ENCODE measurements at regions not wholly inside any gene's neighbourhood (a gene's known extent, or its start where the extent isn't known, plus 50 kb on each side); places are given as distances from the start of the nearest gene placed in this dataset.

GRCh38 chr4:55742655-55743202, 76.9 kb upstream of the EXOC1L start:
- Histone ChIP-seq H3K4me1 (ENCODE audit: control insufficient read depth in 2 of 3, insufficient read depth in 2 of 3, low read depth in 1 of 3, low read length in 3 of 3) (no peaks in the 10 kb centered on the region), H3K27ac (ENCODE audit: low read depth in 2 of 2, low read length in 2 of 2) (no peak overlapping the region), H3K9ac (ENCODE audit: low read length in 3 of 3) (no peak overlapping the region), H3K9me3 (ENCODE audit: control insufficient read depth in 2 of 3, insufficient read depth in 1 of 3, low read length in 3 of 3) (no peaks in the 10 kb centered on the region), H3K4me3 (ENCODE audit: low read length in 3 of 3) (no peak overlapping the region), H3K36me3 (ENCODE audit: control insufficient read depth in 2 of 3, insufficient read depth in 3 of 3, low read length in 3 of 3) (no peaks in the 10 kb centered on the region), H3K27me3 (ENCODE audit: control insufficient read depth, insufficient read depth, low read length) (no peaks in the 10 kb centered on the region)
- FAIRE-seq (no peak), DNase-seq (peak in 3 of 5 donors; percentile 22 to 43 (median 26))
- intact Hi-C loops (cut with DNase I): no loop called here
- no peak for TF ChIP-seq CTCF (IDR thresholded peaks at IDR 0.05; ENCODE audit: borderline replicate concordance, extremely low read depth, insufficient read depth)

- Histone ChIP-seq H3K4me1 (ENCODE audit: control insufficient read depth in 2 of 3, insufficient read depth in 2 of 3, low read depth in 1 of 3, low read length in 3 of 3) (no peaks in the 10 kb centered on the region), H3K36me3 (ENCODE audit: control insufficient read depth in 2 of 3, insufficient read depth in 3 of 3, low read length in 3 of 3) (no peaks in the 10 kb centered on the region), H3K9me3 (ENCODE audit: control insufficient read depth in 2 of 3, insufficient read depth in 1 of 3, low read length in 3 of 3) (no peaks in the 10 kb centered on the region), H3K9ac (ENCODE audit: low read length in 3 of 3) (no peak overlapping the region), H3K27ac (ENCODE audit: low read depth in 2 of 2, low read length in 2 of 2) (no peak overlapping the region), H3K4me3 (ENCODE audit: low read length in 3 of 3) (no peak overlapping the region), H3K27me3 (ENCODE audit: control insufficient read depth, insufficient read depth, low read length) (no peaks in the 10 kb centered on the region)
- FAIRE-seq (no peak), DNase-seq (no peak)
- intact Hi-C loops (cut with DNase I): no loop called here
- TF ChIP-seq CTCF (IDR thresholded peaks at IDR 0.05; ENCODE audit: borderline replicate concordance, extremely low read depth, insufficient read depth): no peak
These were observed 75.2 kb upstream of the EXOC1L start for GRCh38 chr4:55744369-55744768.

- Histone ChIP-seq H3K4me3 (ENCODE audit: low read length in 3 of 3) (no peak overlapping the region), H3K9ac (ENCODE audit: low read length in 3 of 3) (no peak overlapping the region), H3K4me1 (ENCODE audit: control insufficient read depth in 2 of 3, insufficient read depth in 2 of 3, low read depth in 1 of 3, low read length in 3 of 3) (no peaks in the 10 kb centered on the region), H3K27me3 (ENCODE audit: control insufficient read depth, insufficient read depth, low read length) (no peaks in the 10 kb centered on the region), H3K9me3 (ENCODE audit: control insufficient read depth in 2 of 3, insufficient read depth in 1 of 3, low read length in 3 of 3) (no peaks in the 10 kb centered on the region), H3K36me3 (ENCODE audit: control insufficient read depth in 2 of 3, insufficient read depth in 3 of 3, low read length in 3 of 3) (no peaks in the 10 kb centered on the region), H3K27ac (ENCODE audit: low read depth in 2 of 2, low read length in 2 of 2) (no peak overlapping the region)
- FAIRE-seq (no peak), DNase-seq (no peak)
- no peak for TF ChIP-seq CTCF (IDR thresholded peaks at IDR 0.05; ENCODE audit: borderline replicate concordance, extremely low read depth, insufficient read depth)
- intact Hi-C loops (cut with DNase I): no loop called here
These were observed 74.6 kb upstream of the EXOC1L start for GRCh38 chr4:55745014-55745413.

- Histone ChIP-seq H3K27me3 (ENCODE audit: control insufficient read depth, insufficient read depth, low read length) (no peaks in the 10 kb centered on the region), H3K4me3 (ENCODE audit: low read length in 3 of 3) (no peak overlapping the region), H3K27ac (ENCODE audit: low read depth in 2 of 2, low read length in 2 of 2) (no peak overlapping the region), H3K4me1 (ENCODE audit: control insufficient read depth in 2 of 3, insufficient read depth in 2 of 3, low read depth in 1 of 3, low read length in 3 of 3) (no peaks in the 10 kb centered on the region), H3K9me3 (ENCODE audit: control insufficient read depth in 2 of 3, insufficient read depth in 1 of 3, low read length in 3 of 3) (no peaks in the 10 kb centered on the region), H3K36me3 (ENCODE audit: control insufficient read depth in 2 of 3, insufficient read depth in 3 of 3, low read length in 3 of 3) (no peaks in the 10 kb centered on the region), H3K9ac (ENCODE audit: low read length in 3 of 3) (no peak overlapping the region)
- intact Hi-C loops (cut with DNase I): no loop called here
- FAIRE-seq (no peak), DNase-seq (no peak)
- TF ChIP-seq CTCF (IDR thresholded peaks at IDR 0.05; ENCODE audit: borderline replicate concordance, extremely low read depth, insufficient read depth): no peak
These were observed 71.8 kb upstream of the EXOC1L start for GRCh38 chr4:55747793-55748192.

Measured in kidney (tissue), 13 donors.